GDM1 (cell line): ENCODE measurements at regions not wholly inside any gene's neighbourhood (a gene's known extent, or its start where the extent isn't known, plus 50 kb on each side); places are given as distances from the start of the nearest gene placed in this dataset.
A peak's percentile ranks its signal among the peaks of the same experiment; 100 is the strongest.
"Not testable (repeated sequence)": the region's sequence is repeated elsewhere in the genome, so short reads cannot be mapped to it uniquely, and the experiment has no call there.

Experiments used
- DNase-seq: peaks from one replicate; lab custom pipeline; 2025; lab: John Stamatoyannopoulos, UW

DNA sequence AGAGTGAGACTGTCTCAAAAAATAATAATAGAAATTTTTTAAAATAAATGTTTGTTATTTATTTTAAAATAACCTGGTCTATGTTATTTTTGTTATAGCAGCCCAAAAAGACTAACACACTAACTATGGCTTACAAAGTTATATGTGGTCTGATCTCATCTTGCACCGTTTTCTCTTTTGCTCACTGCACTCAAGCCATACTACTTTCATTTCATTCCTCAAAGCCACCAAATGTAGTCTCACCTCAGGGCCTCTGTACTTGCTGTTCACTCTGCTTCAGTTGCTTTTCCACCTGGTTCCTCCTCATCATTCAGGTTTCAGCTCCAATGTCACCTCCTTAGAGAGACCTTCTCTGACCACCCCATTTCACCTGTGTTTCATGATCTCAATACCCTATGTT is 55.2 kb upstream of the MDM1 start:
- no peak for DNase-seq

DNA sequence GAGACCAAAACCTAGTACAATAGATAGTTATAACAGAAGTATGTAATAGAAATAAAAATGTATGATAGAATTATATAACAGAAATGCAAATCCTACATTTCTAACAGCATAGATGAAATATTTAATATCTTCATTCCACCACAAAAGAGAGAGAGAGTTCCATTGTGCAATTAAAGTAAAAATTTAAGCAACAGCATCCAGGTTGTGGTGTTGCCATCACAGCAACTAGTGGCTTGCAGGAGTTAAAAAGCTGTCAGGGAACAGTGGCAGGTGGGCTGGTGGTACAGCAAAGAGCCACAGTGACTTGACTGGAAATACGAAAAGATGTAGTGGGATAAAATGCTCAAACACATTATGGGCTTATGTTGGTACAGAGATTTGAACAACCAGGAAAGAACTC is 57.1 kb upstream of the MDM1 start:
- no peak for DNase-seq

DNA sequence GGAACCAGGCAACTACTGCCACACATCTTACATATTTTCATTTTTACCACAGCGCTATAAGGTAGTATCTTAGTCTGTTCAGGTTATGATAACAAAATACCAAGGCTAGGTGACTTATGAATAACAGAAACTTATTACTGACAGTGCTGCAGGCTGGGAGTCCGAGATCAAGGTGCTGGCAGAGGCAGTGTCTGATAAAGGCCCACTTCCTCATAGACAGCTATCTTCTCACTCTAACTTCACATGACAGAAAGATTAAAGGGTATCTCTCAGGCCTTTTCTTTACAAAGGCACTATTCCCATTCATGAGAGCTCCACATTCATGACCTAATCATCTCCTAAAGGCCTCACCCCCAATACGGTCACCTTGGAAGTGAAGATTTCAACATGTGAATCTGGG is 59.8 kb upstream of the MDM1 start:
- no peak for DNase-seq

DNA sequence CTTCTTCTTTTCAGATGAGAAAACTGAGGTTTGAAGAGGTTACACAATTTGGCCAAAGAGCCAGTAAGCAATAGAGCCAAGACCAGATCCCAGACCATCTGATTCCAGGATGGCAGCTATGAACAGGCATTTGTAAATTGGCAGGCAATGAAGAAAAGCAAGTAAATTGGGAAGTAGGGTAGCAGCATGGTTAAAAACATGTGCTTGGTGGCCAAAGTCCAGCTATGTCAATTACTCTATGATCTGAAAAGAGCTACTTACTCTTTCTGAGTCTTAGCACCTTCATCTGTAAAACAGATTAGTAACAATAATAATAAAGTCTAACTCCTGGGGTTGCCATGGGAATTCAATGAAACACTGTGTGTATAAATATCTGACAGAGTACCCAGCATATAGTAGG is 60.2 kb upstream of the MDM1 start:
- DNase-seq: no peak

DNA sequence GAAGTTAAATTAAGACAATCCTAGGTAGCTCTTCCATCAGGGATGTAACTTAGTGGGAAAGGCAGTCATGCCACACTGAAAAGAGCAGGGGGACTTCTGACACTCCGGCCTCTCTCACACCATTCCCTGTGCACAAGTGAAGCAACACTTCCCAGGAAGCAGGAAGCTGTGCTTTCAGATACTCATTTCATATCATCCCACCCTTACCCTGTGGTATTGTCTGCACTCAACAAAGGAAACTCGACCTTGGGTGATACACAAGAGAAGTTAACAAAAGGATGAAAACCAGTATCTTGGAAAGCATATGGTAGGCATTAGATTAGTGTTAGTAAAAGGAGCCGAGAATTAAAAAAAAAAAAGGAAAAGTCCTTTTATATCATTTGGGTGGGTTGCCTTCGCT is 61.3 kb upstream of the MDM1 start:
- DNase-seq: no peak

DNA sequence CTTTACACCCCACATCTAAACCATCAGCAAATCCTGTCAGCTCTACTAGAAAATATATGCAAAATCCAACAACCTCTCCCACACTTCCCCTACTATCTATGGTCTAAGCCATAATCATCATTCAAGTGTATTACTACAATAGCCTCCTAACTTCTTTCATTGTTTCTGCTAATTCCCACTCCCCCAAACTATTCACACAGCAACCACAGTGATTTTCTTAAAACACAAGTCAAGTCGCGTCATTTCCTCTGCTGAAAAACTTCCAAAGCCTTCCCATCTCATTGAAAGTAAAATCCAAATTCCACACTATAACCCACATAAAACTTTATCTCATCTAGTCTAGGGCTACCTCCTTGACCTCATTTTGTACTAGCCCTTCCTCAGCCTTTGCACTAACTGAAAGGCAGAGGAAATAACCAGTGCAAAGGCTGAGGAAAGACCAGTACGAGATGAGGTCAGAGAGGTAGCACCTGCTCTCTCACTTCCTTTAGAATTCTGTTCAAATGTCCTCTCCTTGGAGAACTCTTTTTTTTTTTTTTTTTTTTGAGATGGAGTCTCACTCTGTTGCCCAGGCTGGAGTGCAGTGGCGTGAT is 65.5 kb upstream of the MDM1 start:
- DNase-seq: no peak

DNA sequence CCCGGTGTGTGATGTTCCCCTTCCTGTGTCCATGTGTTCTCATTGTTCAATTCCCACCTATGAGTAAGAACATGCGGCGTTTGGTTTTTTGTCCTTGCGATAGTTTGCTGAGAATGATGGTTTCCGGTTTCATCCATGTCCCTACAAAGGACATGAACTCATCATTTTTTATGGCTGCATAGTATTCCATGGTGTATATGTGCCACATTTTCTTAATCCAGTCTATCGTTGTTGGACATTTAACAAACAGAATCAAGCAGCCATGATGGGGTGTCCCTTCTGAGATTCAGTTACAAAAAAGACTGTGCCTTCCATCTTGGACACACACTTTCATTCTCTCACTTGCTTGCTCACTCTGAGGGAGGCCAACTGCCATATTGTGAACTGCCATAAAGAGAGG is 66.5 kb upstream of the MDM1 start:
- not testable (repeated sequence) for DNase-seq

DNA sequence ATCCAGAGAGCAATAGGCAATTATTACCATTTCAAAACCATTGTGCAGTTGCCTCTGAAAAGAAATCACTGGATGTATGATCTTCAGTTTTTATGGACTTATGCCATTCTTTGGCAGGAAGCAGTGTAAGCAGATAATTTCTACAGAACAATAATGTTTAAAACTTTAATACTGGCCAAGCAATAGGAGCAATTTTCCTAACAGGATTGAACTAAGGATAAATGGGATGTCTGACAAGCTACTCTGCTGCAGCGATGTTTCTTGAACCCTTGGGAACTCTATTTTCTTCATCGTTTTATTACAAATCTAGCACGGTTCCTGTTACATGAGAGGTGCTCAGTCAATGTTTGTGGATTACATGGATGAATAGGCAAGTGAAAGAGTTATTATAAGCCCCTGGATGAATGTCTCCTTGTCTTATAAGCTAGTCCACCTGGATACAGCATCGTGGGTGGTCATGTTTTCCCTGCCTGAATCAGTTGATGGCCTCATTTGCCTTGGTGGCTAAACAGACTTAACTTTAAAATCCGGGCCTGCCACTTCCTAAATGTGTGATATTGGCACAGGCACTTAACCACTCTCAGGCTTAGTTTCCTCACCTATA is 68.2 kb upstream of the MDM1 start:
- no peak for DNase-seq

DNA sequence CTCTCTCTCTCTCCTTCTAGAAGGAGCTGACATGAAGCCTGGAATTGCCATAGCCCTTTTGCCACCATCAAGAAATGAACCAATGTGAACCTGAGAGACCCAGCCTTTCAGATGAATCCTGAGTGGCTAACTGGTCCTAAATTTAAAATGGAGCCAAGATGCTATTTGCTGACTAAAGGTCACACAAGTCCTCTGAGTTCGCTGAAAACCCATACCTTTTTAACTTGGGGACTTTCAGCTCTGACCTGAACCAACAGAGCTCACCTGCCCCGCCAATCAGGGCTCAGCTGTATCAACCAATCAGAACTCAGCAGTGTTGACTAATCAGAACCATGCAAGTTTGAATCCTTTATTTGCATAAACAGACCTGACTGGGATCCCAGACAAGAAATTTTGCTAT is 70.3 kb upstream of the MDM1 start:
- DNase-seq: no peak

DNA sequence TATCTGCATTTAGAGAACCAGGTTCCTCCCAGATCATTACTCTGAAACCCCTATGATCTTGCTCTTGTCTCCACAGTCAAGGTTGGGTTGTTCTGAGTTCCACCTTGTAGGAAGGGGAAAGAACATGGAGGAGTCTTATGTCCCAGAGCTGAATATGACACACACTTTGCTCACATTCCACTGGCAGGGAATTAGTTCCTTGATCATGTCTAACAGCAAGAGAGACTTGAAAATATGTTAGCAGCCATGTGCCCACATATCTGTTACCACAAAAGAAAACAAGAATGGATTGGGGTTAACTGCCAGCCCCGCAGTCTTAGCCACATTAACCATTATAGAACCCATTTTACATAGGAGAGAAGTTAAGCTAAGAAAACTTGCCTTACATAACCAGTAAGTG is 71.1 kb upstream of the MDM1 start:
- no peak for DNase-seq

DNA sequence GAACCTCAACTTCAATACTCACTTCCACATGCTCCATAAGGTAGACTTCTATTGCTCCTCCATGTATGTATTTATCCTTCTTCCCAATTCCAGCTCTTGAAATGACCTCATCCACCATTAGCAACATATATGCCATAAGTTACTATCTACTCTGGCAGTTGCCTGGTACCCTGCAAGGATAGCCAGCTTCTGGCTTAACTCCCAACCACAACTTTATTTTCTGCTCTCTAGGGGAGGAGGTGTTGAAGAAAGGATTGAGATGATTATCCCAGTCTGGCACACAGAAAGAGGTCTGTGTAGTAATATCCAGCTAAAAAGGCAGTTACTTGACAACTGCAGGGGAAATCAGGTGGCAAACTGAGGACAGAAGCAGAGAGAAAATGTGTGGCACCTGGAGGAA is 71.5 kb upstream of the MDM1 start:
- no peak for DNase-seq

DNA sequence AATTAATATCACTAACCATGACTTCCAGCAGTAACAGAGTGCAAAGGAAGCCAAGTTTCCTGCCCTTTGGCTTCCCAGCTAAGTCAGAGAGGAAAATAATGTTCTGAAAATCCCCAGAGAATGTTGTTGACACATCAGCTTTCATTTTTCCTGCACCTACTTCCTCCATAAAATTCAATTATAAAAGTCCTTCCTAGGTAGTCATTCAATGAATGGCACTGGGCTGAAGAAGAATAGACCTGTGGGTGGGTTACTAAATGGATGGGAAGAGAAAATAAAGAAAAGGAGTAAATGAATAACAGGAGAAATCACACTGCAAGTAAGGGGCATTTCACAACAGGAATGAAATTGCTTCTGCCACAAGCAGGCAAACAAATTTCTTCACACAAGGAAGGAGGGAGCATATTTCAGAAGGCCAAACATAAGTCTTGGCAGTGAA is 73.2 kb upstream of the MDM1 start:
- DNase-seq: no peak

DNA sequence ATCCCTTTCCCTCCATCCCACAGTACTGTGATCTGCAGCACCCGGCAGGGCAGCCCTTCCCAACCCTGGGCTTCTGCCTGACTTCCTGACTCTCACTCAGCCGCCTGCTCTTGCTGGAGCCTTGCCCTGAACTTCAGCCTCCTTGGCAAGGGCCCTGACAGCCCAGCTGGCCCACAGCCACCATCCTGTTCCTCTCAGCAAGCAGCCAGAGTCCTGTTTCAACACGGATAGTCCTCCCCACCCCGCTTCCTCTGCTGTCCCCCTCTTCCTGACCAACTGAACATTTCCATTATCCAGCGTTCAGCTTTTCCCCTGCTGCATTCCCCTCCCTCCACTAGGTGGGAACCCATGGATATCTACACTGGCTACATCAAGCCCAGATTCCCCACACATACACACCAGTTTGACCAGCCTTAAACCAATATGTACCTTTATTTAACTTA is 74.0 kb upstream of the MDM1 start:
- peak; percentile 46 for DNase-seq

DNA sequence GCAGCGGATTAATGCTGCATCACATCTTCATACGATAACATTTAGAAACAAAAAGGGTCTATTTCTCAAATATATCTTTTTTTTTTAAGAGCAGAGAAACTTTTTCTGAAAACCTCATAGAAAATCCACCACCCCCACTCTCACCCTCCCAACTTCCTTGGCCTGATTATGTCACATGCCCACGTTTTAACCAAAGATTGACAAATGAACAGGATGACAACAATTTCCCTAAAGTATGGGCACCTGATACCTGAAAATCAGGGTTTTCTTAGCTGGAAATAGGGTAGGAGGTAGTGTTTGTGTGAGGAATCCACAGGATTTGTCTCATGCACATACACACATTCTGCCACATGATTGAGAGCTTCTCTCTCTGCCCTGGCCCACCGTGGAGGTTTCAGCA is 74.7 kb upstream of the MDM1 start:
- no peak for DNase-seq

DNA sequence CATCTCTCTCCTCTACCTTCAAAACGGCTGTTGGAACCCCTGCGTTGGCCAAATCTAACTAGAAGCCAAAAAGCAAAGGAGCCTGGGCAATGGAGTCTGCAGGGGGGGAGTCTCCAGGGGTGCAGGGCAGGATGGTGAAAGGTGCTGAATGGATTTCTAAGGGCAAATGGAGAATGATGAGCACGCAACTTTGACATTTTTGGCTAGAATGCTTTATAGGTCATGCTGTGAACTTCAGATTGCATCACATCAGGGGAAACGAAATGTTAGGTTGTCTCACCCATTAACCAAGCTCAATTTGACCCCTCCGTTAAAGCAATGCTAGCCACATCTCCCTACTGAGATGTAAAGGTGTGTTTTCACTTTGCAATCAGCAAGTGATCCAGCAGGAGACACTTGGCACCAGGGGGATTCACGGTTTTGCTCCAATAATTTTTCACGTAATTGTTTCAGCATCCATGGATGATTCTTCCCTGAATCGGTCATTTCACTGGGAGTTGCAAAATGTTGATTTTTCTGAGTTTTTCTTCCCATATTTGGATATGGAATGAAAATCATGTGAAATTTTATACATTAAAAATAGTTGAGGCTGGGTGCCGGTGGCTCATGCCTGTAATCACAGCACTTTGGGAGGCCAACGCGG is 78.0 kb upstream of the MDM1 start:
- DNase-seq: no peak

DNA sequence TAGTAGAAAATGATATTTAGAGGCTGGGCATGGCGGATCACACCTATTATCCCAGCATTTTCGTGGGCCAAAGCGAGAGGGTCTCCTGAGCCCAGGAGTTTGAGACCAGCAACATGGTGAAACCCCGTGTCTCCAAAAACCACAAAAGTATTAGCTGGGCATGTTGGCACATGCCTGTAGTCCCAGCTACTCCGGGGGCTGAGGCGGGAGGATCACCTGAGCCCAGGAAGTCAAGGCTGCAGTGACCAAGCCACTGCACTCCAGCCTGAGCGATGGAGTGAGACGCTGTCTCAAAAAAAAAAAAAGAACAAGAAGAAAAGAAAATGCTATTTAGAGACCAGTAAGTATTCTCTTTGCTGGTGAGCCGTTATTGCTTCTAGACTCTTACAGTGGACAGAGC is 79.2 kb upstream of the MDM1 start:
- DNase-seq: no peak

DNA sequence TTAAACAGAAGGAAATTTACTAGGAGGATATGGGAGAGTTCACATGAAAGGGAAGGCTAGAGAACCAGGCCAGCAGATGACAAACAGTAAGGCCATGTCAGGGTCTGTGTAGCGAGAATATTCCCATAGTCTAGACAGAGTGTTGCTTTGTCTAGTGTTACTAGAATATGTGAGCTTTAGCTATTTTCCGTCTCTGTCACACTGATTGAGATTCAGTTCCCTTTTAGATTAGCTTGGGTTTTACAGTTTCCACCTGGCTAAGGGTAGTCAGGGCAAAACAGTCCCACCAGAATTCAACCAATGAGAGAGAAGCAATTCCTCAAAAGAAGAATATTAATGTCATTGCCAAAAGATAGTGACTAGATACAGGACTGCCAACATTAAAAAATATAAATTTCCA is 82.8 kb upstream of the MDM1 start:
- DNase-seq: no peak

DNA sequence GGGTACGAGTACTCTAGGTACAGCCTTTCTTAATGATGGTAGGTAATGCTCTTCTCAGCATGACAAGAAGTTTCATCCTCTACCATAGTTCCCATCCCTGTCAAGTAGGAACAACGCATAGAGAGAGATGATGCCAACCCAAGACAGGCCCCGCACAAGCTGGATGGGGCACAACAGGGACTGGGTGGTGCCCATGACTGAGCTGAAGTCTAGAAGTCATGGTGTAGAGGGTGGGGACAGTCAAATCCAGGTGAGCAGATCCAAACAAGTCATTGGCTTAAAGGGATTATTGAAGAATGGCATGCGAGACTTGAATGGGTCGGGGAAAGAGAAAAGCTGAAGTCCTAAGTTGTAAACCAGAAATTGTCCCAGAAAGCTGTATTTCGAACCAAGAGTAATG is 84.2 kb upstream of the MDM1 start:
- DNase-seq: no peak

DNA sequence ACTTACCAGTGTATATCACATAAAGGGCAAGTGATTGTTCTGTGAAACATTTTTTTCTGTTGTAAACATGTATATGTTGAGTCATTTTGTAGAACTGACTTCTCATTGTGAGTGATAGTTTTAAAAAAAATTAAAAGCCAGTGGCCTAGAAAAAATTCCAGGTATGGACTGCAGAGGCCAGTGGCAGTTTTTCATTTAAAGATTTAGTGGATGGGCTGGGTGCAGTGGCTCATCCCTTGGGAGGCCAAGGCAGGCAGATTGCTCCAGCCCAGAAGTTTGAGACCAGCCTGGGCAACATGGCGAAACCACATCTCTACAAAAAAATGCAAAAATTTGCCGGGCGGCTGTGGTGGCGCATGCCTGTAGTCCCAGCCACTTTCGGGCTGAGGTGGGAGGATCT is 84.7 kb upstream of the MDM1 start:
- no peak for DNase-seq

DNA sequence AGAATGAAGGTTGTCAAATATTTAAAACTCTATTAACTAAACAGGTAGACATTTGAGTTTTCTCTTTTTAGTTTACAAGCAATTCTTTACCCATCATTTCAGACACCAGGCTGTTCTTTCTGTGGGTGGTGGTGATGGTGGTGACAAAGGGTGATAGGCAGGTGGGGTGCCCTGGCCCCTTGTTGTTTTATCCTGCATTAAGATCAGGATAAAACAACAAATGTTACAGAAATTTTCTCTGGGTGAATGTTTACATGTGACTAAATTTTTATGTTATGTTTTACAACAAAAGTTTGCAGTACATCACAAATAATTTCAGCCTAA is 85.9 kb upstream of the MDM1 start:
- DNase-seq: no peak

DNA sequence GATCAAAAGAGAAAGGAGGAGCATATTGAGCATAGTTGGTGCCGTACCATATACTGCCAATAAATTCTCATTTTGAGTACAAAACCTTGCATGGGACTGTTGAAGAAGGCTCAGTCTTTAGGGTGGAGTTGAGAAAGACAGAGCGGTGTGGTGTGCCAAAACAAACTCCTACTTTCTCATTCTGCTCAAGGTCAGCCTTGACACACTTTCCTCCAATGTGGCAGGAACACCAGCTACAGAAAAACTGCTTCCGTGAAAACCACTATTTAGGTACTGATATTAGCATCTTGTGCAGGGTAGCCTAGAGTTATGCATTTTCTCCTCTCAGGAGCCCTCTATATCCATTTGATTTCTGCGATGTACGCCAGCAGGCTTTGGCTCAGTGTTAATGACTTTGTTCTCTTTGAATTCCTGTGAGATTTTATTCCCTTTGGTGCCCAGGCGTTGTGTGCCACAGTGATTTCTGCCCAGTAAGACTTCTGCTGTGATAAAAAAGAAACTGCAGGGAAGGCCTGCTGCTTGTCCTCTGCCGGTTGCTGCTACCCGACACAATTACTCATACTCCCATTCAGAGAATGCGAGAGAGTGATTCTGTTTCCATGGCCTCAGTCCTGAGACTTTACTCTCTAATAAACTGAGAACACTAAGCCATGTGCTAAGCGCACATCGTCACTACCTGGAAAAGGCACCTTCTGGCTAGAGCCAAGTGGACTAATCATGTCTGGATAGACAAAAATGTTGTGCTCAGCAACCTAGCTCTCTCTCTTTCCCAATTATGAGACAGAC is 88.3 kb upstream of the MDM1 start:
- no peak for DNase-seq

DNA sequence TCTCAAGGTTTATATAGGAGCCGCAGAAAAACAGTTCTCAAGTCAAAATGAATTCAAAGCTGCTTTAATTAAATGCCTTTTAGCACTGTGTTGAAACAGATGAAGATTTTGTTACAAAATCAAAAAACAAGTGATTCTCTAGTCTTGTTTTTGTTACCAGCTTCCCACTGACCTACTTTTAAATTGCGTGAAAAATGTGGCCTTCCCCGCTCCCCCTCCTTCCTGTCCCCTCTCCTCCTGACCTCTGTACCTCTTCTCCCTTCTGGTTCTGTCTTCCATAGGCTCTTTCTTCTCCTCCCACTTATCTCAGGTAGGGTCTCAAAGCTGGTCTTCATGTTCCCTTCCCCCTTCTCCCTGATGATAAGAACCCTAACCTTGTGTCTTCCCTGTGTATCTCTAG is 90.0 kb upstream of the MDM1 start:
- no peak for DNase-seq

DNA sequence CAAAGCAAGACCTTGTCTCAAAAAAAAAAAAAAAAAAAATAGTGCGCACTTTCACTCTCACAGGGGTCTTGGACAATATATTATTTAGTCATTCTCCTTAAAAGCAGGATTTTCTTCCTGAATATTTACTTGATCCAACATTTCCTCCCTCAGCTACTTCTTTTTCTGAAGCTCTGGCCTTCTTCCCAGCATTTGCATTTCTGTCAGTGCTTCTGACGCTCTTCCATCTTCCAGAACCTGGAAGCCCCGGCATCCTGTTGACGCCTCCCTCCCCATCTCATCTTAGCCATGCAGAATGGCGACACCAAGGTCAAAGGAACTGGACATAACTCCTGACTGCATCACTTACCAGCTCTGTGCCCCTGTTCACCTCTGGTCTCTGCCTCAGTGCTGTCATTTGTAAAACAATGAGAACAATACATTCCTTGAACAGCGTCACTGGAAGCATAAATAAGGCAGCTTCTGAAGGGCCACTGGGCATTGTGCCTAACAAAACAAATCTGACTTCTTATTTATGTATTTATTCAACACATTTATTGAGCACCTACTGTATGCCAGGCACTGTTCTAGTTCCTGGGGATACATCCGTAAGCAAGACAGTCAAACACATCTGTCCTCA is 90.9 kb upstream of the MDM1 start:
- no peak for DNase-seq
